Activated T-cell treated with anti-CD3 and anti-CD28 coated beads, Interleukin-2, amount 50 U/mL, for 4 hours (primary cell): ENCODE measurements at regions not wholly inside any gene's neighbourhood (a gene's known extent, or its start where the extent isn't known, plus 50 kb on each side); places are given as distances from the start of the nearest gene placed in this dataset.
"Not testable (repeated sequence)": the region's sequence is repeated elsewhere in the genome, so short reads cannot be mapped to it uniquely, and the experiment has no call there.

Source experiments
- ATAC-seq, 2 donors: fragments of 200-7000 bp; cut with Tn5 transposase; one replicate each; pipeline ENCODE4 v1.10.0; 2021
- DNase-seq: peaks from one replicate; pipeline ENCODE4 v3.0.0-alpha.2; 2020
- H3K27me3 Mint-ChIP-seq: one replicate; pipeline ENCODE4 v1.8.0; 2021; ENCODE audit warnings: low read depth, mixed read lengths
- H3K36me3 Mint-ChIP-seq: one replicate; pipeline ENCODE4 v1.8.0; 2022; ENCODE audit warnings: mixed read lengths; ENCODE audit not compliant: insufficient read depth
- H3K4me1 Mint-ChIP-seq: one replicate; pipeline ENCODE4 v1.8.0; 2021; ENCODE audit warnings: low read depth, mixed read lengths
- H3K4me3 Mint-ChIP-seq: one replicate; pipeline ENCODE4 v1.8.0; 2021; ENCODE audit warnings: mild to moderate bottlenecking, moderate library complexity, mixed read lengths
- H3K9me3 Mint-ChIP-seq: one replicate; pipeline ENCODE4 v1.8.0; 2021; ENCODE audit warnings: mixed read lengths

- no peak for ATAC-seq
- DNase-seq: no peak
- Mint-ChIP-seq H3K27me3 (no peaks in the 10 kb centered on the region), H3K4me1 (no peaks in the 10 kb centered on the region), H3K36me3 (no peaks in the 10 kb centered on the region), H3K9me3 (peaks cover 6% of the 10 kb centered on the region), H3K4me3 (no peak overlapping the region)
Observed at GRCh38 chr5:51201708-51202107, 181.5 kb upstream of the ISL1 start.

- ATAC-seq (no peak), DNase-seq (no peak)
- Mint-ChIP-seq H3K27me3 (no peaks in the 10 kb centered on the region), H3K4me1 (no peaks in the 10 kb centered on the region), H3K9me3 (peaks cover 6% of the 10 kb centered on the region), H3K36me3 (no peaks in the 10 kb centered on the region), H3K4me3 (no peak overlapping the region)
Observed at GRCh38 chr5:51202161-51202560, 181.1 kb upstream of the ISL1 start.

GRCh38 chr5:51203598-51203997 is 179.7 kb upstream of the ISL1 start:
- peaks cover 6% of the 10 kb centered on the region for H3K9me3 Mint-ChIP-seq
- no peak overlapping the region for H3K4me3 Mint-ChIP-seq

GRCh38 chr5:51208296-51208695 is 175.0 kb upstream of the ISL1 start:
- ATAC-seq (no peak), DNase-seq (no peak)
- Mint-ChIP-seq H3K27me3 (no peaks in the 10 kb centered on the region), H3K4me3 (no peak overlapping the region), H3K9me3 (no peaks in the 10 kb centered on the region), H3K4me1 (no peaks in the 10 kb centered on the region), H3K36me3 (no peaks in the 10 kb centered on the region)

More at GRCh38 chr5:51203598-51203997, 179.7 kb upstream of the ISL1 start:
- H3K36me3 Mint-ChIP-seq: no peaks in the 10 kb centered on the region
- DNase-seq: no peak
- H3K4me1 Mint-ChIP-seq: no peaks in the 10 kb centered on the region
- H3K27me3 Mint-ChIP-seq: no peaks in the 10 kb centered on the region
- ATAC-seq: no peak

GRCh38 chr5:51214746-51215145 is 168.5 kb upstream of the ISL1 start:
- DNase-seq (no peak), ATAC-seq (no peak)
- Mint-ChIP-seq H3K27me3 (no peaks in the 10 kb centered on the region), H3K36me3 (no peaks in the 10 kb centered on the region), H3K4me3 (no peak overlapping the region), H3K9me3 (no peaks in the 10 kb centered on the region), H3K4me1 (no peaks in the 10 kb centered on the region)

GRCh38 chr5:51225789-51226742 is 157.2 kb upstream of the ISL1 start:
- no peak for ATAC-seq
- peaks cover 13% of the 10 kb centered on the region for H3K9me3 Mint-ChIP-seq
- no peak for DNase-seq
- H3K4me1 Mint-ChIP-seq: no peaks in the 10 kb centered on the region
- no peak overlapping the region for H3K4me3 Mint-ChIP-seq
- H3K36me3 Mint-ChIP-seq: no peaks in the 10 kb centered on the region
- no peaks in the 10 kb centered on the region for H3K27me3 Mint-ChIP-seq

- H3K9me3 Mint-ChIP-seq: peaks cover 16% of the 10 kb centered on the region
- H3K36me3 Mint-ChIP-seq: no peaks in the 10 kb centered on the region
- no peaks in the 10 kb centered on the region for H3K27me3 Mint-ChIP-seq
- H3K4me1 Mint-ChIP-seq: no peaks in the 10 kb centered on the region
- no peak overlapping the region for H3K4me3 Mint-ChIP-seq
- ATAC-seq: no peak
- no peak for DNase-seq
Observed at GRCh38 chr5:51227963-51228470, 155.2 kb upstream of the ISL1 start.

- DNase-seq (no peak), ATAC-seq (no peak)
- Mint-ChIP-seq H3K27me3 (no peaks in the 10 kb centered on the region), H3K36me3 (no peaks in the 10 kb centered on the region), H3K9me3 (peaks cover 16% of the 10 kb centered on the region), H3K4me1 (no peaks in the 10 kb centered on the region), H3K4me3 (no peak overlapping the region)
Observed at GRCh38 chr5:51230336-51230735, 152.9 kb upstream of the ISL1 start.

- no peaks in the 10 kb centered on the region for H3K4me1 Mint-ChIP-seq
- no peak for DNase-seq
Observed at GRCh38 chr5:51242456-51242855, 140.8 kb upstream of the ISL1 start.

GRCh38 chr5:51250957-51251356 is 132.3 kb upstream of the ISL1 start:
- ATAC-seq, H3K36me3 Mint-ChIP-seq, DNase-seq, H3K4me1 Mint-ChIP-seq, H3K27me3 Mint-ChIP-seq, H3K4me3 Mint-ChIP-seq: not testable (repeated sequence)
- H3K9me3 Mint-ChIP-seq: peaks cover 13% of the 10 kb centered on the region

More at GRCh38 chr5:51242456-51242855, 140.8 kb upstream of the ISL1 start:
- ATAC-seq: no peak
- H3K9me3 Mint-ChIP-seq: peaks cover 5% of the 10 kb centered on the region
- H3K27me3 Mint-ChIP-seq: no peaks in the 10 kb centered on the region
- H3K36me3 Mint-ChIP-seq: no peaks in the 10 kb centered on the region
- H3K4me3 Mint-ChIP-seq: no peak overlapping the region

GRCh38 chr5:51271261-51271660 is 112.0 kb upstream of the ISL1 start:
- no peaks in the 10 kb centered on the region for H3K36me3 Mint-ChIP-seq
- H3K4me1 Mint-ChIP-seq: no peaks in the 10 kb centered on the region
- DNase-seq: no peak

GRCh38 chr5:51273021-51273420 is 110.2 kb upstream of the ISL1 start:
- Mint-ChIP-seq H3K36me3 (no peaks in the 10 kb centered on the region), H3K27me3 (no peaks in the 10 kb centered on the region), H3K4me3 (no peak overlapping the region), H3K9me3 (peaks cover 14% of the 10 kb centered on the region), H3K4me1 (no peaks in the 10 kb centered on the region)
- DNase-seq: no peak
- no peak for ATAC-seq

More at GRCh38 chr5:51271261-51271660, 112.0 kb upstream of the ISL1 start:
- no peaks in the 10 kb centered on the region for H3K27me3 Mint-ChIP-seq
- H3K4me3 Mint-ChIP-seq: no peak overlapping the region
- peaks cover 18% of the 10 kb centered on the region for H3K9me3 Mint-ChIP-seq
- no peak for ATAC-seq

GRCh38 chr5:51273871-51274270 is 109.4 kb upstream of the ISL1 start:
- Mint-ChIP-seq H3K4me1 (no peaks in the 10 kb centered on the region), H3K27me3 (no peaks in the 10 kb centered on the region), H3K9me3 (peaks cover 14% of the 10 kb centered on the region), H3K36me3 (no peaks in the 10 kb centered on the region), H3K4me3 (no peak overlapping the region)
- ATAC-seq: no peak
- DNase-seq: no peak

- no peaks in the 10 kb centered on the region for H3K4me1 Mint-ChIP-seq
- no peak overlapping the region for H3K4me3 Mint-ChIP-seq
- ATAC-seq: no peak
- no peak for DNase-seq
- no peaks in the 10 kb centered on the region for H3K36me3 Mint-ChIP-seq
- H3K27me3 Mint-ChIP-seq: no peaks in the 10 kb centered on the region
- peaks cover 14% of the 10 kb centered on the region for H3K9me3 Mint-ChIP-seq
Observed at GRCh38 chr5:51275428-51275827, 107.8 kb upstream of the ISL1 start.

- Mint-ChIP-seq H3K4me3 (no peak overlapping the region), H3K27me3 (no peaks in the 10 kb centered on the region), H3K4me1 (no peaks in the 10 kb centered on the region), H3K9me3 (peaks cover 17% of the 10 kb centered on the region), H3K36me3 (no peaks in the 10 kb centered on the region)
- DNase-seq: no peak
- no peak for ATAC-seq
Observed at GRCh38 chr5:51276250-51276649, 107.0 kb upstream of the ISL1 start.
